GM12878 (cell line): ENCODE measurements at regions not wholly inside any gene's neighbourhood (a gene's known extent, or its start where the extent isn't known, plus 50 kb on each side); places are given as distances from the start of the nearest gene placed in this dataset.

Source experiments
- ATAC-seq: fragments of 200-7000 bp; cut with Tn5 transposase; 3 replicates; pipeline ENCODE4 v1.9.1; 2020; ENCODE audit warnings: mild to moderate bottlenecking, moderate library complexity
- BruUV-seq: library from RNA; stranded (reverse); fragments of 400-500 nt; replicated peaks from 2 replicates; lab custom pipeline; 2021; lab: Mats Ljungman, UMichigan
- CTCF ChIA-PET: fragments of 300-600 bp; sonication (Branson Sonifier 250); formaldehyde crosslinking; extraction: SDS; loops from one replicate; lab custom pipeline; 2021; ENCODE audit warnings: inconsistent platforms; lab: Yijun Ruan, JAX
- POLR2A ChIA-PET: fragments of 350-600 bp; formaldehyde crosslinking; extraction: SDS; loops from one replicate; lab custom pipeline; 2021; ENCODE audit warnings: inconsistent platforms; lab: Charles Lee
- RAD21 ChIA-PET: fragments of 300-600 bp; sonication (Branson Sonifier 250); formaldehyde crosslinking; loops from one replicate; lab custom pipeline; 2023; ENCODE audit warnings: antibody characterized with exemption; ENCODE audit not compliant: unreplicated experiment; lab: Charles Lee
- SMC1A ChIA-PET: fragments of 300-600 bp; sonication (Branson Sonifier 250); formaldehyde crosslinking; loops from one replicate; lab custom pipeline; 2023; ENCODE audit not compliant: unreplicated experiment, uncharacterized antibody; lab: Charles Lee
- DNase-seq: peaks from one replicate; pipeline ENCODE4 v3.0.0-alpha.2; 2011; ENCODE audit warnings: low read depth, low spot score
- FAIRE-seq: peaks from 3 replicates; lab custom pipeline; 2011; peaks lifted over from hg19 to GRCh38; lab: Jason Lieb, UNC
- H2AFZ ChIP-seq: 2 replicates; pipeline ENCODE4 v1.6.0; 2011; ENCODE audit warnings: low read depth, low read length, control low read depth; ENCODE audit not compliant: control insufficient read depth
- H3K27ac ChIP-seq: 2 replicates; pipeline ENCODE4 v1.5.1; 2011; ENCODE audit warnings: control low read depth; ENCODE audit not compliant: control insufficient read depth, insufficient read depth
- H3K27me3 ChIP-seq, 2 experiments: replicated peaks in 1 of 2; 2 replicates each; pipeline versions ENCODE4 v1.6.0 to v1.6.1; 2011; ENCODE audit warnings: low read length in 1 of 2; ENCODE audit not compliant: control insufficient read depth in 2 of 2, insufficient read depth in 2 of 2
- H3K36me3 ChIP-seq, 2 experiments: 2 replicates each; pipeline ENCODE4 v1.5.1; 2011; ENCODE audit warnings: low read length in 1 of 2; ENCODE audit not compliant: control insufficient read depth in 2 of 2, insufficient read depth in 2 of 2
- H3K4me1 ChIP-seq: 2 replicates; pipeline ENCODE4 v1.6.1; 2011; ENCODE audit warnings: mild to moderate bottlenecking, low read length, moderate library complexity, mixed read lengths; ENCODE audit not compliant: control insufficient read depth, insufficient read depth
- H3K4me2 ChIP-seq: 2 replicates; pipeline ENCODE4 v1.6.0; 2011; ENCODE audit warnings: control low read depth; ENCODE audit not compliant: control insufficient read depth, insufficient read depth
- H3K4me3 ChIP-seq: fragments of 200-600 bp; sonication (generic); 2 replicates; pipeline ENCODE4 v1.5.1; 2016
- H3K79me2 ChIP-seq: 2 replicates; pipeline ENCODE4 v1.6.0; 2011; ENCODE audit warnings: low read length; ENCODE audit not compliant: control insufficient read depth, insufficient read depth
- H3K9ac ChIP-seq: 2 replicates; pipeline ENCODE4 v1.8.0; 2011; ENCODE audit warnings: low read length, control low read depth, mixed read lengths; ENCODE audit not compliant: control insufficient read depth, insufficient read depth
- H3K9me3 ChIP-seq: replicated peaks from 3 replicates; pipeline ENCODE4 v1.5.1; 2011; ENCODE audit warnings: mild to moderate bottlenecking, low read length; ENCODE audit not compliant: control insufficient read depth, insufficient read depth
- H4K20me1 ChIP-seq: 2 replicates; pipeline ENCODE4 v1.6.0; 2011; ENCODE audit not compliant: control insufficient read depth, insufficient read depth
- REST ChIP-seq: IDR thresholded peaks from 2 replicates; pipeline ENCODE4 v1.6.1; 2012; ENCODE audit warnings: mild to moderate bottlenecking, low read depth, low read length
- WGBS: methylation state at CpG from one replicate; pipeline ENCODE4 v1.1.6; 2016; ENCODE audit warnings: low lambda C conversion rate; ENCODE audit not compliant: insufficient replicate concordance, insufficient coverage; ENCODE audit errors: missing lambda C conversion rate; 5-methylcytosine and 5-hydroxymethylcytosine counted together
- in situ Hi-C: fragments of 300-500 bp; cut with MboI; formaldehyde crosslinking; loops from 9 replicates; pipeline ENCODE4 v1.14.3; 2018; ENCODE audit warnings: mixed read lengths
- intact Hi-C: fragments of 100-400 bp; cut with micrococcal nuclease; formaldehyde crosslinking; loops from one replicate; pipeline ENCODE4 v1.14.2; 2022; ENCODE audit not compliant: unreplicated experiment

GRCh38 chr10:53434413-53434812 lies 661.8 kb upstream of the MBL2 start:
- ChIA-PET POLR2A (no interaction called here), RAD21 (no interaction called here)
- no peaks in the 10 kb centered on the region for H3K36me3 ChIP-seq

More at GRCh38 chr10:53434413-53434812, 661.8 kb upstream of the MBL2 start:
- FAIRE-seq: no peak
- no peaks in the 10 kb centered on the region for H4K20me1 ChIP-seq
- BruUV-seq: no TSS peak
- CTCF ChIA-PET: no interaction called here
- SMC1A ChIA-PET: no interaction called here
- H3K27ac ChIP-seq: no peak overlapping the region
- H3K79me2 ChIP-seq: no peaks in the 10 kb centered on the region
- no peak overlapping the region for H2AFZ ChIP-seq
- no peak overlapping the region for H3K4me2 ChIP-seq
- in situ Hi-C loops (no loop called here), intact Hi-C loops (loop anchor here (10.0 kb wide), 1 partner anchor 480 kb away; no protein-coding TSS in a partner anchor)
- 10% methylated on average over 4 of the region's 4 CpGs for WGBS
- DNase-seq: no peak
- H3K9ac ChIP-seq: no peak overlapping the region
- no peaks in the 10 kb centered on the region for H3K27me3 ChIP-seq
- no peaks in the 10 kb centered on the region for H3K4me1 ChIP-seq
- no peak overlapping the region for H3K4me3 ChIP-seq
- H3K9me3 ChIP-seq: no peaks in the 10 kb centered on the region
- ATAC-seq: no peak
- no peak for TF ChIP-seq REST
